ENCODE measurements at regions not wholly inside any gene's neighbourhood (a gene's known extent, or its start where the extent isn't known, plus 50 kb on each side); places are given as distances from the start of the nearest gene placed in this dataset.

DNA sequence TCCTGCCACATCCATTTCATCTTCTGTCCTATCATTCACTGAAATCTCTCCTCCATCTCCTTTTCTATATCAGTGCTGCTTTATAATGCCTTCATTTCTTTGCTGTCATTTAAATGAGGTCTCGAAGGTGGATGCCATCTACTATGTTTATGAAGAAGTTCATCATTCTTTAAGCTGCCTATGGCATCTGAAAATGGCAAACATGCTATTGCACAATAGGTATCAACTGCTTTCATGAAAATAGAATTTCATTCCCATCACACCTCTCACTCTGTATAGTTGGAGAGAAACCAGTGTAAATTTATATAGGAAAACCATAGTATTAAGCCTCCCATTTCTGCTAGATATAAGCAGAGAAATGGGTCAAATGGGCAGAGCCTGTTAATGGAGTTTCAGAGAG is 100.2 kb downstream of the FGF9 start:
- no peak for TF ChIP-seq POLR2AphosphoS5 (IDR thresholded peaks at IDR 0.05; ENCODE audit: low read depth, low read length)
- TF ChIP-seq SIN3A (IDR thresholded peaks at IDR 0.05; ENCODE audit: borderline replicate concordance, insufficient read depth, low read length) = no peak
- TF ChIP-seq, protein P1, sequence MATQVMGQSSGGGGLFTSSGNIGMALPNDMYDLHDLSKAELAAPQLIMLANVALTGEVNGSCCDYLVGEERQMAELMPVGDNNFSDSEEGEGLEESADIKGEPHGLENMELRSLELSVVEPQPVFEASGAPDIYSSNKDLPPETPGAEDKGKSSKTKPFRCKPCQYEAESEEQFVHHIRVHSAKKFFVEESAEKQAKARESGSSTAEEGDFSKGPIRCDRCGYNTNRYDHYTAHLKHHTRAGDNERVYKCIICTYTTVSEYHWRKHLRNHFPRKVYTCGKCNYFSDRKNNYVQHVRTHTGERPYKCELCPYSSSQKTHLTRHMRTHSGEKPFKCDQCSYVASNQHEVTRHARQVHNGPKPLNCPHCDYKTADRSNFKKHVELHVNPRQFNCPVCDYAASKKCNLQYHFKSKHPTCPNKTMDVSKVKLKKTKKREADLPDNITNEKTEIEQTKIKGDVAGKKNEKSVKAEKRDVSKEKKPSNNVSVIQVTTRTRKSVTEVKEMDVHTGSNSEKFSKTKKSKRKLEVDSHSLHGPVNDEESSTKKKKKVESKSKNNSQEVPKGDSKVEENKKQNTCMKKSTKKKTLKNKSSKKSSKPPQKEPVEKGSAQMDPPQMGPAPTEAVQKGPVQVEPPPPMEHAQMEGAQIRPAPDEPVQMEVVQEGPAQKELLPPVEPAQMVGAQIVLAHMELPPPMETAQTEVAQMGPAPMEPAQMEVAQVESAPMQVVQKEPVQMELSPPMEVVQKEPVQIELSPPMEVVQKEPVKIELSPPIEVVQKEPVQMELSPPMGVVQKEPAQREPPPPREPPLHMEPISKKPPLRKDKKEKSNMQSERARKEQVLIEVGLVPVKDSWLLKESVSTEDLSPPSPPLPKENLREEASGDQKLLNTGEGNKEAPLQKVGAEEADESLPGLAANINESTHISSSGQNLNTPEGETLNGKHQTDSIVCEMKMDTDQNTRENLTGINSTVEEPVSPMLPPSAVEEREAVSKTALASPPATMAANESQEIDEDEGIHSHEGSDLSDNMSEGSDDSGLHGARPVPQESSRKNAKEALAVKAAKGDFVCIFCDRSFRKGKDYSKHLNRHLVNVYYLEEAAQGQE (IDR thresholded peaks at IDR 0.05; ENCODE audit: insufficient read depth in 1 of 2, low read depth in 2 of 2, low read length in 2 of 2) = no peak
- no peak for TF ChIP-seq TAF1 (IDR thresholded peaks at IDR 0.05; ENCODE audit: borderline replicate concordance, insufficient read depth, low read length)
- no peak for TF ChIP-seq FOXP2 (optimal IDR thresholded peaks at IDR 0.05; ENCODE audit: borderline replicate concordance, extremely low read depth, extremely low read length, insufficient read depth)
